MG63 (cell line): ENCODE measurements at regions not wholly inside any gene's neighbourhood (a gene's known extent, or its start where the extent isn't known, plus 50 kb on each side); places are given as distances from the start of the nearest gene placed in this dataset.

Source experiments
- DNase-seq: peaks from one replicate; pipeline ENCODE4 v3.0.0-alpha.2; 2020
- H3K27me3 ChIP-seq: fragments of 250-450 bp; sonication (Bioruptor Pico); 2 replicates; pipeline ENCODE4 v1.5.1; 2020; ENCODE audit warnings: mild to moderate bottlenecking, moderate library complexity
- H3K36me3 ChIP-seq: fragments of 250-450 bp; sonication (Bioruptor Pico); 2 replicates; pipeline ENCODE4 v1.5.1; 2020; ENCODE audit warnings: mild to moderate bottlenecking, moderate library complexity
- H3K4me3 ChIP-seq: fragments of 250-450 bp; sonication (Bioruptor Pico); 2 replicates; pipeline ENCODE4 v1.5.1; 2020; ENCODE audit warnings: mild to moderate bottlenecking, moderate library complexity
- H3K9me3 ChIP-seq: fragments of 250-450 bp; sonication (Bioruptor Pico); 2 replicates; pipeline ENCODE4 v1.5.1; 2020; ENCODE audit warnings: mild to moderate bottlenecking, moderate library complexity

- DNase-seq: no peak
- no peaks in the 10 kb centered on the region; the same call in 1 of the 2 replicates for H3K27me3 ChIP-seq
- no peaks in the 10 kb centered on the region for H3K36me3 ChIP-seq
- H3K9me3 ChIP-seq: no peaks in the 10 kb centered on the region
- no peak overlapping the region for H3K4me3 ChIP-seq
Measured at GRCh38 chr4:163612762-163613161, 118.3 kb downstream of the TMA16 start.

GRCh38 chr4:163613383-163613782 is 118.9 kb downstream of the TMA16 start:
- Histone ChIP-seq H3K27me3 (no peaks in the 10 kb centered on the region; the same call in 1 of the 2 replicates), H3K4me3 (no peak overlapping the region), H3K9me3 (no peaks in the 10 kb centered on the region), H3K36me3 (no peaks in the 10 kb centered on the region)
- DNase-seq: no peak

GRCh38 chr4:163614866-163615265 is 120.4 kb downstream of the TMA16 start:
- DNase-seq: no peak
- Histone ChIP-seq H3K4me3 (no peak overlapping the region), H3K9me3 (no peaks in the 10 kb centered on the region), H3K36me3 (no peaks in the 10 kb centered on the region), H3K27me3 (no peaks in the 10 kb centered on the region; the same call in 1 of the 2 replicates)

- no peaks in the 10 kb centered on the region for H3K9me3 ChIP-seq
- no peaks in the 10 kb centered on the region for H3K36me3 ChIP-seq
- no peaks in the 10 kb centered on the region; the same call in 1 of the 2 replicates for H3K27me3 ChIP-seq
- H3K4me3 ChIP-seq: no peak overlapping the region
- no peak for DNase-seq
Measured at GRCh38 chr4:163618845-163619244, 124.4 kb downstream of the TMA16 start.

- Histone ChIP-seq H3K27me3 (no peaks in the 10 kb centered on the region; the same call in 1 of the 2 replicates), H3K9me3 (no peaks in the 10 kb centered on the region), H3K4me3 (no peak overlapping the region), H3K36me3 (no peaks in the 10 kb centered on the region)
- no peak for DNase-seq
Measured at GRCh38 chr4:163620738-163621137, 126.2 kb downstream of the TMA16 start.

GRCh38 chr4:163621821-163622220 is 127.3 kb downstream of the TMA16 start:
- Histone ChIP-seq H3K9me3 (no peaks in the 10 kb centered on the region), H3K27me3 (no peaks in the 10 kb centered on the region; the same call in 1 of the 2 replicates), H3K36me3 (no peaks in the 10 kb centered on the region), H3K4me3 (no peak overlapping the region)
- no peak for DNase-seq

GRCh38 chr4:163622379-163623035 is 128.0 kb downstream of the TMA16 start:
- DNase-seq: no peak

GRCh38 chr4:163623787-163624186 is 129.3 kb downstream of the TMA16 start:
- no peak overlapping the region for H3K4me3 ChIP-seq
- H3K9me3 ChIP-seq: no peaks in the 10 kb centered on the region
- no peak for DNase-seq
- H3K36me3 ChIP-seq: no peaks in the 10 kb centered on the region
- H3K27me3 ChIP-seq: no peaks in the 10 kb centered on the region

More at GRCh38 chr4:163622379-163623035, 128.0 kb downstream of the TMA16 start:
- no peaks in the 10 kb centered on the region; the same call in 1 of the 2 replicates for H3K27me3 ChIP-seq
- H3K4me3 ChIP-seq: no peak overlapping the region
- H3K36me3 ChIP-seq: no peaks in the 10 kb centered on the region
- no peaks in the 10 kb centered on the region for H3K9me3 ChIP-seq

- Histone ChIP-seq H3K4me3 (no peak overlapping the region), H3K36me3 (no peaks in the 10 kb centered on the region), H3K27me3 (no peaks in the 10 kb centered on the region), H3K9me3 (no peaks in the 10 kb centered on the region)
- DNase-seq: no peak
Measured at GRCh38 chr4:163624727-163625126, 130.2 kb downstream of the TMA16 start.

- DNase-seq: no peak
- Histone ChIP-seq H3K4me3 (no peak overlapping the region), H3K9me3 (no peaks in the 10 kb centered on the region), H3K27me3 (no peaks in the 10 kb centered on the region), H3K36me3 (no peaks in the 10 kb centered on the region)
Measured at GRCh38 chr4:163631288-163631687, 136.8 kb downstream of the TMA16 start.

- H3K9me3 ChIP-seq: no peaks in the 10 kb centered on the region
- H3K36me3 ChIP-seq: no peaks in the 10 kb centered on the region
- no peak for DNase-seq
- H3K4me3 ChIP-seq: no peak overlapping the region
- peaks cover 3% of the 10 kb centered on the region for H3K27me3 ChIP-seq
Measured at GRCh38 chr4:163638909-163639308, 144.4 kb downstream of the TMA16 start.

GRCh38 chr4:163649557-163650091 is 155.1 kb downstream of the TMA16 start:
- Histone ChIP-seq H3K36me3 (no peaks in the 10 kb centered on the region), H3K9me3 (peaks cover 11% of the 10 kb centered on the region; the same call in 1 of the 2 replicates), H3K4me3 (no peak overlapping the region), H3K27me3 (no peaks in the 10 kb centered on the region)
- DNase-seq: no peak

GRCh38 chr4:163651761-163652160 is 157.3 kb downstream of the TMA16 start:
- 0 out of 2 replicates have a peak, but pooled peaks cover 1% of the 10 kb centered on the region for H3K9me3 ChIP-seq
- no peaks in the 10 kb centered on the region for H3K36me3 ChIP-seq
- no peak for DNase-seq

GRCh38 chr4:163654621-163655020 is 160.1 kb downstream of the TMA16 start:
- H3K9me3 ChIP-seq: no peaks in the 10 kb centered on the region; the same call in 1 of the 2 replicates
- no peaks in the 10 kb centered on the region for H3K36me3 ChIP-seq
- no peak for DNase-seq
- H3K27me3 ChIP-seq: no peaks in the 10 kb centered on the region
- no peak overlapping the region for H3K4me3 ChIP-seq

More at GRCh38 chr4:163651761-163652160, 157.3 kb downstream of the TMA16 start:
- Histone ChIP-seq H3K27me3 (no peaks in the 10 kb centered on the region), H3K4me3 (no peak overlapping the region)

GRCh38 chr4:163660636-163661035 is 166.1 kb downstream of the TMA16 start:
- no peak overlapping the region for H3K4me3 ChIP-seq
- no peaks in the 10 kb centered on the region for H3K36me3 ChIP-seq
- H3K9me3 ChIP-seq: no peaks in the 10 kb centered on the region; the same call in 1 of the 2 replicates
- DNase-seq: no peak
- H3K27me3 ChIP-seq: no peaks in the 10 kb centered on the region

GRCh38 chr4:163662768-163663167 is 168.3 kb downstream of the TMA16 start:
- H3K9me3 ChIP-seq: no peaks in the 10 kb centered on the region
- no peak overlapping the region for H3K4me3 ChIP-seq
- H3K27me3 ChIP-seq: no peaks in the 10 kb centered on the region
- no peaks in the 10 kb centered on the region for H3K36me3 ChIP-seq
- DNase-seq: no peak

GRCh38 chr4:163663454-163664225 is 169.2 kb downstream of the TMA16 start:
- Histone ChIP-seq H3K36me3 (no peaks in the 10 kb centered on the region), H3K9me3 (no peaks in the 10 kb centered on the region), H3K27me3 (no peaks in the 10 kb centered on the region), H3K4me3 (no peak overlapping the region)
- DNase-seq: peak; percentile 22
